ENCODE measurements at regions not wholly inside any gene's neighbourhood (a gene's known extent, or its start where the extent isn't known, plus 50 kb on each side); places are given as distances from the start of the nearest gene placed in this dataset.
"Not testable (repeated sequence)": the region's sequence is repeated elsewhere in the genome, so short reads cannot be mapped to it uniquely, and the experiment has no call there.

DNA sequence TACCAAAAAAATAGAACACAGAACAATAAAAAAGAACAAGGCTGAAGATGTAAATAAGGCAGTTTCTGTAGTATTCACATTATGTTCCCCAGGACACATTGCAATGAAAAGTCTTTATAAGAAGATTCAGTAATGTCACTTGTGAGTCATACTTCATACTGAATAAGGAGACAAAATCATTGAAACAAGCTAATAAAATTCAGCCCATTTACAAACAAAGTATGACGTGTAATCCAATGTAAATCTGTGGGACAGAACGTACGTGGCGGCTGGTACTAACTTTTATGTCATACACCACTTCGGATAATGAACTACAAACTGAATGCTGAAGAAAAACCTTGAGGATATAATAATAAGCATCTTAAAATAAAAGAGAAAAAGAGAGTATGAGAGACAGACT lies 512.8 kb upstream of the MIR17HG start:
- Mint-ChIP-seq H3K36me3 (peaks cover 5% of the 10 kb centered on the region), H3K27me3 (no peaks in the 10 kb centered on the region)

DNA sequence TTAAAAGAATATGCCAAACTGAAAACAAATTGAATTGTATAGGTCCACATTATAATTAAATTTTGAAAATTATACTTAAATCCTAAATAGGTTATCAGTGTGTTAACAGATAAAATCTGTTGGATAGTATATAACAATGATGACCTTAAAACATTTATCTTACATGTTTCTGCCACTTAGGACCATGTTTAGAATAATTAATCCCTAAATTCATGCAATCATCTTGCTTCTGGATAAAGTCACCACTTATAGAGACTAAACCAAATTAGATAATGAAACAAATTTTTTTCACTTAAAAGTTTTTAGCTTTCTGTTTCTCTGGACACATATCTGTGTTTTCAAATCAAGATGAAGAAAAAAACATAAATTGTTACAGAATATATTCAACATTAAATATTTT lies 511.7 kb upstream of the MIR17HG start:
- H3K36me3 Mint-ChIP-seq = peaks cover 8% of the 10 kb centered on the region
- H3K27me3 Mint-ChIP-seq = no peaks in the 10 kb centered on the region
- TF ChIP-seq, protein P1, sequence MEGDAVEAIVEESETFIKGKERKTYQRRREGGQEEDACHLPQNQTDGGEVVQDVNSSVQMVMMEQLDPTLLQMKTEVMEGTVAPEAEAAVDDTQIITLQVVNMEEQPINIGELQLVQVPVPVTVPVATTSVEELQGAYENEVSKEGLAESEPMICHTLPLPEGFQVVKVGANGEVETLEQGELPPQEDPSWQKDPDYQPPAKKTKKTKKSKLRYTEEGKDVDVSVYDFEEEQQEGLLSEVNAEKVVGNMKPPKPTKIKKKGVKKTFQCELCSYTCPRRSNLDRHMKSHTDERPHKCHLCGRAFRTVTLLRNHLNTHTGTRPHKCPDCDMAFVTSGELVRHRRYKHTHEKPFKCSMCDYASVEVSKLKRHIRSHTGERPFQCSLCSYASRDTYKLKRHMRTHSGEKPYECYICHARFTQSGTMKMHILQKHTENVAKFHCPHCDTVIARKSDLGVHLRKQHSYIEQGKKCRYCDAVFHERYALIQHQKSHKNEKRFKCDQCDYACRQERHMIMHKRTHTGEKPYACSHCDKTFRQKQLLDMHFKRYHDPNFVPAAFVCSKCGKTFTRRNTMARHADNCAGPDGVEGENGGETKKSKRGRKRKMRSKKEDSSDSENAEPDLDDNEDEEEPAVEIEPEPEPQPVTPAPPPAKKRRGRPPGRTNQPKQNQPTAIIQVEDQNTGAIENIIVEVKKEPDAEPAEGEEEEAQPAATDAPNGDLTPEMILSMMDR (conservative IDR thresholded peaks at IDR 0.05) = no peak
- no peak for DNase-seq (ENCODE audit: extremely low spot score, unreplicated experiment)
- H3K9me3 Mint-ChIP-seq = peaks cover 10% of the 10 kb centered on the region
- H3K4me1 Mint-ChIP-seq (ENCODE audit: unreplicated experiment) = peaks cover 4% of the 10 kb centered on the region
- H3K4me3 Mint-ChIP-seq = no peak overlapping the region
- H3K27ac Mint-ChIP-seq = no peak overlapping the region

More for the DNA sequence above, 512.8 kb upstream of the MIR17HG start:
- H3K4me1 Mint-ChIP-seq (ENCODE audit: unreplicated experiment) = peaks cover 4% of the 10 kb centered on the region
- H3K9me3 Mint-ChIP-seq = peaks cover 5% of the 10 kb centered on the region
- DNase-seq (ENCODE audit: extremely low spot score, unreplicated experiment) = no peak
- TF ChIP-seq, protein P1 (conservative IDR thresholded peaks at IDR 0.05) = no peak
- no peak overlapping the region for H3K4me3 Mint-ChIP-seq
- H3K27ac Mint-ChIP-seq = no peak overlapping the region

DNA sequence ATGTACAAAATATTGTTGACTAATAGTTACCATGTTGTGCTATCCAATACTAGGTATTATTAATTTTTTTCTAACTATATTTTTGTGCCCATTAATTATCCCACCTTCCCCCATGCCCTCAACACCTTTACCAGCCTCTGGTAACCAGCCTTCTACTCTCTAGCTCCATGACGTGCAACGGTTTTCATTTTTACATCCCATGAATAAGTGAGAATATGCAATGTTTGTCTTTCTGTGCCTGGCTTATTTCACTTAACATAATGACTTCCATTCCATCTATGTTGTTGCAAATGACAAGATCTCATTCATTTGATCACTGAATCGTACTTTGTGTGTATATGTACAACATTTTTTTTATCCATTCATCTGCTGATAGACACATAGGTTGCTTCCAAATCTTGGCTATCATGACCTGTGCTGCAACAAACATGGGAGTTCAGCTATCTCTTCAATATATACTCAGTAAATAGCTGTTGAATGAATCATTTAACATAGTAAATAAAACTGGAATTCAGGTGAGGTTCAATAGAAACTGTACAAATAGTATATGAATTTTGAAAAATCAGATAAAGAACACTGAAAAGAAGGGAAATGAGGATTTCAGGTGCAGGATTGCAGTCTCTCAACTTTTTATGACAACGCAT lies 509.0 kb upstream of the MIR17HG start:
- Mint-ChIP-seq H3K27me3 (no peaks in the 10 kb centered on the region), H3K36me3 (peaks cover 8% of the 10 kb centered on the region), H3K4me1 (ENCODE audit: unreplicated experiment) (peaks cover 4% of the 10 kb centered on the region), H3K27ac (no peak overlapping the region), H3K4me3 (peak overlapping the region; percentile 58), H3K9me3 (peaks cover 10% of the 10 kb centered on the region)
- no peak for DNase-seq (ENCODE audit: extremely low spot score, unreplicated experiment)
- TF ChIP-seq, protein P1 (conservative IDR thresholded peaks at IDR 0.05) = no peak

DNA sequence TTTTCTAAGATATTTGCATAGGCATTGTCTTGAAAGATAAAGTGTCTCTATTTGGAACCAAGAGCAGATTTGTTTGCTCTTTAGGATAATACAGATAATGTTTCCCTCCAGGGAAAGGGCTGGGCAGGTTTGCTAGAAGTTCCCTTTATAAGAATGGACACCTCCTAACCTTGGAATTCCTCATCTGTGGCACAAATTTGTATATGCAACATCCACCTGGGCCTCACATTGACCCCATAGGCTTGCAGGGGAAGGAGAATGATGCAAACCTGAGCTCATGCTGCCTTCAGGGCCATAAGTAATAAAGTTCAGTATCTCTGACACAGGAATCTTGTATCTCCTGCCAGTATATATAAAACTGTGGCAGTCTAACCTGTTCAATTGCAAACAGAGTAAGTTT lies 508.4 kb upstream of the MIR17HG start:
- DNase-seq (ENCODE audit: extremely low spot score, unreplicated experiment) = no peak
- peak overlapping the region; percentile 28 for H3K4me3 Mint-ChIP-seq
- H3K27me3 Mint-ChIP-seq = no peaks in the 10 kb centered on the region
- TF ChIP-seq, protein P1 (conservative IDR thresholded peaks at IDR 0.05) = no peak
- H3K9me3 Mint-ChIP-seq = peaks cover 10% of the 10 kb centered on the region
- peaks cover 4% of the 10 kb centered on the region for H3K4me1 Mint-ChIP-seq (ENCODE audit: unreplicated experiment)
- no peak overlapping the region for H3K27ac Mint-ChIP-seq
- peaks cover 8% of the 10 kb centered on the region for H3K36me3 Mint-ChIP-seq

DNA sequence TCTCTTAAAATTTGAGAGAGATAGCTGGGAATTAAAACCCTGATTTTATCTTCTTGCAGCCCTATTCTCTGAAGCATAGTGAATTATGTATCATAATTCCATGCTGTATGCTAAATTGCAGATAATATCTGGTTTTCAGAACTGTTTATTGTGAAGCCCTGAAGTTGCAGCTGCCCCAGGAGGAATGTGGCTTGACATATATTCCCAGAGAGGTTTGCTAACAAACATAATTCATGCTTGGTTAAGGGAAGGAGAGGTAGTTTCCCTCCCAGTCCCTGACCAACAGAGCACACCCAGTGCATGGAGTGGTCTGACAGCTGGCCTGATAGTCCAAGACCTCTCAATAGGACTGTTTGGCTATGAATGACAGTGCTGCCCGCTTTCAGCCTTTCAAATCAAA lies 500.6 kb upstream of the MIR17HG start:
- Mint-ChIP-seq H3K27me3 (peaks cover 6% of the 10 kb centered on the region), H3K4me1 (ENCODE audit: unreplicated experiment) (peaks cover 3% of the 10 kb centered on the region), H3K36me3 (peaks cover 11% of the 10 kb centered on the region), H3K27ac (no peak overlapping the region), H3K9me3 (peaks cover 10% of the 10 kb centered on the region), H3K4me3 (no peak overlapping the region)
- TF ChIP-seq, protein P1 (conservative IDR thresholded peaks at IDR 0.05) = no peak
- DNase-seq (ENCODE audit: extremely low spot score, unreplicated experiment) = no peak

DNA sequence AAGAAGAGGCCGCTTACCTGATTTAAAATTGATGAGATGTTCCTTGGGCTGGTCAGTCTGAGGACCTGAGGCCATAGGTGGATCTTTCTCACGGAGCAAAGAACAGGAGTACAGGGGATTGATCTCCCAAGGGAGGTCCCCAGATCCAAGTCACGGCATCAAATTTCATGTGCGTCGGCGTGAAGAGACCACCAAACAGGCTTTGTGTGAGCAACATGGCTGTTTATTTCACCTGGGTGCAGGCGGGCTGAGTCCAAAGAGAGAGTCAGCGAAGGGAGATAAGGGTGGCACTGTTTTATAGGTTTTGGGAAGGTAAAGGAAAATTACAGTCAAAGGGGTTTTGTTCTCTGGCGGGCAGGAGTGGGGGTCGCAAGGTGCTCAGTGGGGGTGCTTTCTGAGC lies 493.8 kb upstream of the MIR17HG start:
- H3K27ac Mint-ChIP-seq = peak overlapping the region; percentile 82
- peaks cover 17% of the 10 kb centered on the region for H3K36me3 Mint-ChIP-seq
- DNase-seq (ENCODE audit: extremely low spot score, unreplicated experiment); H3K9me3 Mint-ChIP-seq; H3K4me1 Mint-ChIP-seq (ENCODE audit: unreplicated experiment): not testable (repeated sequence)
- peaks cover 22% of the 10 kb centered on the region for H3K27me3 Mint-ChIP-seq
- peak overlapping the region; percentile 78 for H3K4me3 Mint-ChIP-seq

All from type B pancreatic cell (in vitro differentiated cells).